AML-193 (cell line): ENCODE measurements at regions not wholly inside any gene's neighbourhood (a gene's known extent, or its start where the extent isn't known, plus 50 kb on each side); places are given as distances from the start of the nearest gene placed in this dataset.

Experiments used
- DNase-seq, 2 experiments: peaks; one replicate each; lab custom pipeline; 2025; lab: John Stamatoyannopoulos, UW

- DNase-seq: no peak
These were observed 55.7 kb upstream of the TOP3B start for GRCh38 chr22:22038178-22038880.

DNA sequence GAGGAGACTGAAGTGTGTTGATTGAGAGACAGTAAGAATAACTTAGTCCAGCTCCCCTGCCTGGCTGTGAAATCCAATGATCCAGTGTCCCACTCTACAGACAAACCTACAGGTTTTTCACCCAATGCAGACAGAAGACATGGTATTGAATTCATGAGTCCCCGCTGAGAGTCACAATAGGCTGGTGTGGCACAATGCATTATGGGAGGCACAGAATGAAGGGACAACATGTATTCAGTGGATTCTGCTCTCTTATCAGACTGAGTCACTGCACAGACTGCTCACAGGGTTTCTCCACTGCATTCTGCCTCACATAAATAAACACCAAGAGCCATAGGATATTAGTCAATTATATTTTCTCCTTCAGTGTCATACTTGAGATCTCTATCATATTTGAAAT is 55.2 kb upstream of the TOP3B start:
- no peak for DNase-seq

GRCh38 chr22:22037229-22037628 is 54.6 kb upstream of the TOP3B start:
- no peak for DNase-seq

DNA sequence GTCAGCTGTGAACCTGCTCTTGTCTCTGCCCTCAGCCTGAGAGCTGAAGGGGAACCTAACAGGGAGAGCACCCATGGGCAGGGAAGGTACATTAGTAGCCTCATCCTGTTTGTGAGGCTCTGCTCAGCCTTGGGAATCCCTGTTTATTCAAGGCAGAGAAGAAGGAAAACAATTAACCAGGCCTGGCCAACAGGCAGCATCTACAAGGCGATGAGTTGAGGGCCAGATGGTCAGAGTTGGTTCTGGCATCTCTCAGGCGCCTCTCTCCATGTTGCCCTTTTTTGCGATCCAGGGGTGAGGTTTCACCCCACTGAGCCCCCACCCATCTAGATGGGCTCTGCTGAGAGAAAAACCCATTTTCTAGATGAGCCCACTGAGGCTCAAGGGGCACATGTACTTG is 54.0 kb upstream of the TOP3B start:
- no peak for DNase-seq

DNA sequence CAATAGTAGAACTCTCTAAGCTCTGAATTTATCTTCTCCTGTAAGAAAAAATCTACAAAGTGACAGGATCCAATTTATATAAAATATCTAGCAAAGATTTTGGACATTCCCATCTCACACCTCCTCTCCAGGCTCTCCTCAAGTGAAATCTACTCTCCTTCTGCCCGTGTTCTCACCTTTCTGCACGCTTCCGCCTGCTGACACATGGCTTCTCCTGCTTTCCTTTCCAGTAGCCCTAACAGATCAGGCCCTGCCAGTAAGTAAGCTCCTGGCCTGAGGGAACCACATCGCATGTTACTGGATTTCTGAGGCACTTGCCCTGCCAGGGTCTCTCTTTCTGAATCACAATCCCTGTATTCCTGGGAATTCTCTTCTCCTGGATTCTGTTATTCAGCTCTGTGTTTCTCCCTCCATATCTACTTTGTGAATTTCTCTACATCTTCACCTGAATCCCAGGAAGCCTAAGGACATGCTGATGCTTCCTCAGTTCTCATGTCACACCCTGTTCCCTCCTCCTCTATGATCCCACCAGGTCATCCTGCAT is 53.3 kb upstream of the TOP3B start:
- DNase-seq: no peak

DNA sequence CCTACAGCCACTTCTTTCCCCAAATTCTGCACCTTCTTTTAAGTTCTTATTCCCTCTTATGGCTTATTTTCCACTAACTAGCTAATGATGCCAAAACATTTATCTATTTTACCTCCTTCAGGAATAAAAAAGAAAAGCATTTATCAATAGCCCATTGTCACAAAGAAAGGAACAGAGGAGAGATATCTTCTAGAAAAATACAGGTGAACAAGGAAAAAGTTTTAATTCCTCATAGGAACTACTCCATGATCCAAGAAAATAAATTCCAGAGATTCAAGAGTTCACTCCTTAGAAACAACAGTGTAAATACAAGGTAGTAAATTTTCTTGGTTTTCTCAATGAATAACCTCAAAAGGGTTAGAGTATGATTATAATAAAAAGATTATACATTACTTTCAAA is 52.6 kb upstream of the TOP3B start:
- DNase-seq: no peak

GRCh38 chr22:22034469-22035132 is 52.0 kb upstream of the TOP3B start:
- no peak for DNase-seq

- no peak for DNase-seq
These were observed 51.3 kb upstream of the TOP3B start for GRCh38 chr22:22033803-22034468.

DNA sequence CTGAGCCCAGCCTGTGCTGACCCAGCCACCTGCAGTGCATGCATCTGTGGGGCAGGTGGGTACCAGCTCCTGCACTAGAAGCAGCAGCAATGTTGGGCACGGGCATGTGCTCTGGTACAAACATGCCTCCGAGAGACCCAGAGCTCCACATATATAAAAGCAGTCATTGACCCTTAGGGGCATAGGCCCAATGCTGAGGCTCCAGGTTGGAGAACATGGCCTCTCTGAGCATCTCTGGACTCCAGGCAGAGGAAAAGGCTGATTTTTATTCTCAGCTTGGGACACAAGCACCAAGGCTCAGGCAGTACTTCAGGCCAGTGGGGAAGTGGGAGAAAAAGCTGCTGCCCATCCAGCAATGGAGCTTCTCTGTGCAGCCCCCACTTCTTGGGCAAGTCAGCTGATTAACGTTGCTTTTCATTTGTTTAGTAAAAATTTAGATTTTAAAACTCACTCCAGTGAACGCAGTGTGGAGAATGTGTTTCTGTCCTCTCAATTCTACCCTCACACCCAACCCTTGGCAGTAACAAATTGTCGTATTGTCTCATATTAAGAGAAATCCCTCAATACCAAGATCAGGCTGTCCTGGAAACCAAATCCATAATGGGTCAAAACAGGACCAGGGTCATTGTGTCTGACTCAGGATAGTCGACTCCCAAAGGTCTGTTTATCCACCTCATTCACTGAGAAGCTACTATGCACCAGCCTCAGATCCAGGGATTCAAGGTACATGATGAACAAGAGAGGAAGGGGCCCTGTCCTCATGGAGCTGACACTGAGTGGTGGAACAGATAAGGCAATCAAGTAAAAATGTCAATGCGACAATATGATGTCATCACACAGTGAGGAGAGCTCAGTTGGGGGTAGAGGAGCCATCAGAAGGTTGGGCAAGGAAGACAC is 50.6 kb upstream of the TOP3B start:
- no peak for DNase-seq

- DNase-seq: no peak
These were observed 49.7 kb upstream of the TOP3B start for GRCh38 chr22:22032099-22032905.
